IMR-90 (cell line): ENCODE measurements at regions not wholly inside any gene's neighbourhood (a gene's known extent, or its start where the extent isn't known, plus 50 kb on each side); places are given as distances from the start of the nearest gene placed in this dataset.
A peak's percentile ranks its signal among the peaks of the same experiment; 100 is the strongest.

Source experiments
- ATAC-seq: fragments of 200-7000 bp; cut with Tn5 transposase; 2 replicates; pipeline ENCODE4 v1.9.1; 2020; ENCODE audit warnings: low read depth, mild to moderate bottlenecking, moderate library complexity
- BruUV-seq: library from RNA; stranded (reverse); fragments of 400-500 nt; replicated peaks from 2 replicates; lab custom pipeline; 2021; lab: Mats Ljungman, UMichigan
- CTCF ChIA-PET: fragments of 300-600 bp; formaldehyde crosslinking; extraction: SDS; loops from one replicate; lab custom pipeline; 2021; ENCODE audit warnings: antibody characterized with exemption; lab: Yijun Ruan, JAX
- POLR2A ChIA-PET: fragments of 300-600 bp; sonication (Branson Sonifier 250); formaldehyde crosslinking; loops from one replicate; lab custom pipeline; 2022; ENCODE audit warnings: antibody characterized with exemption; ENCODE audit not compliant: unreplicated experiment; lab: Charles Lee
- DNase-seq: peaks from one replicate; pipeline ENCODE4 v3.0.0; 2013
- H2AFZ ChIP-seq: replicated peaks from 2 replicates; pipeline ENCODE3; 2013; ENCODE audit warnings: low read length, mild to moderate bottlenecking; ENCODE audit not compliant: poor library complexity
- H2AK5ac ChIP-seq: 2 replicates; pipeline ENCODE4 v1.6.1; 2013; ENCODE audit warnings: low read depth, low read length, inconsistent platforms
- H2AK9ac ChIP-seq: replicated peaks from 2 replicates; pipeline ENCODE3; 2013; ENCODE audit warnings: mild to moderate bottlenecking, low read depth, low read length, moderate library complexity; ENCODE audit not compliant: poor library complexity
- H2BK120ac ChIP-seq: 2 replicates; pipeline ENCODE4 v1.6.1; 2013; ENCODE audit warnings: low read depth, low read length, inconsistent platforms
- H2BK15ac ChIP-seq: 3 replicates; pipeline ENCODE4 v1.6.1; 2013; ENCODE audit warnings: low read depth, low read length, inconsistent platforms
- H2BK20ac ChIP-seq: 2 replicates; pipeline ENCODE4 v1.6.1; 2013; ENCODE audit warnings: low read depth, mild to moderate bottlenecking, inconsistent platforms, low read length, moderate library complexity
- H2BK5ac ChIP-seq: 2 replicates; pipeline ENCODE4 v1.6.1; 2013; ENCODE audit warnings: mild to moderate bottlenecking, low read depth, low read length, inconsistent platforms; ENCODE audit not compliant: poor library complexity, severe bottlenecking
- H3K14ac ChIP-seq: replicated peaks from 2 replicates; pipeline ENCODE4 v1.6.1; 2013; ENCODE audit warnings: low read depth, low read length, inconsistent platforms
- H3K18ac ChIP-seq: 2 replicates; pipeline ENCODE4 v1.6.1; 2013; ENCODE audit warnings: low read depth, low read length, control low read depth
- H3K23ac ChIP-seq: 2 replicates; pipeline ENCODE4 v1.6.1; 2013; ENCODE audit warnings: low read depth, low read length, inconsistent platforms
- H3K27ac ChIP-seq: 2 replicates; pipeline ENCODE4 v1.5.1; 2013; ENCODE audit warnings: mild to moderate bottlenecking, control low read depth, low read length; ENCODE audit not compliant: insufficient read depth
- H3K27me3 ChIP-seq: 2 replicates; pipeline ENCODE4 v1.6.1; 2013; ENCODE audit warnings: low read length; ENCODE audit not compliant: control insufficient read depth, insufficient read depth
- H3K36me3 ChIP-seq: 2 replicates; pipeline ENCODE4 v1.6.1; 2013; ENCODE audit warnings: low read length, mixed read lengths; ENCODE audit not compliant: control insufficient read depth, insufficient read depth
- H3K4ac ChIP-seq: 2 replicates; pipeline ENCODE4 v1.6.1; 2013; ENCODE audit warnings: low read depth, low read length, inconsistent platforms
- H3K4me1 ChIP-seq: 2 replicates; pipeline ENCODE4 v1.6.1; 2013; ENCODE audit warnings: low read length, mixed read lengths; ENCODE audit not compliant: control insufficient read depth, insufficient read depth
- H3K4me2 ChIP-seq: 2 replicates; pipeline ENCODE4 v1.6.1; 2013; ENCODE audit warnings: low read depth, mild to moderate bottlenecking, control low read depth, low read length, moderate library complexity
- H3K4me3 ChIP-seq: 2 replicates; pipeline ENCODE4 v1.5.1; 2013; ENCODE audit warnings: low read depth, mild to moderate bottlenecking, control low read depth, low read length, moderate library complexity; ENCODE audit not compliant: insufficient read depth
- H3K56ac ChIP-seq: 2 replicates; pipeline ENCODE4 v1.6.1; 2013; ENCODE audit warnings: low read length, inconsistent platforms; ENCODE audit not compliant: insufficient read depth; ENCODE audit errors: extremely low read depth
- H3K79me1 ChIP-seq, 2 experiments: 2 replicates each; pipeline ENCODE4 v1.6.1; 2013; ENCODE audit warnings: low read length in 2 of 2, inconsistent platforms in 1 of 2, low read depth in 1 of 2
- H3K9ac ChIP-seq: 2 replicates; pipeline ENCODE4 v1.6.1; 2013; ENCODE audit warnings: low read depth, low read length, control low read depth
- H3K9me1 ChIP-seq: 2 replicates; pipeline ENCODE4 v1.6.1; 2013; ENCODE audit warnings: low read length, inconsistent platforms; ENCODE audit not compliant: insufficient read depth
- H3K9me3 ChIP-seq: 2 replicates; pipeline ENCODE4 v1.6.1; 2013; ENCODE audit warnings: low read length; ENCODE audit not compliant: control insufficient read depth, insufficient read depth
- H4K20me1 ChIP-seq: 2 replicates; pipeline ENCODE4 v1.6.1; 2013; ENCODE audit warnings: low read length, inconsistent platforms; ENCODE audit not compliant: insufficient read depth
- H4K5ac ChIP-seq: 2 replicates; pipeline ENCODE4 v1.6.1; 2013; ENCODE audit warnings: mild to moderate bottlenecking, low read depth, low read length, control low read depth
- H4K8ac ChIP-seq, 2 experiments: 2 replicates each; pipeline ENCODE4 v1.6.1; 2013; ENCODE audit warnings: low read depth in 2 of 2, low read length in 2 of 2, control low read depth in 1 of 2, inconsistent platforms in 1 of 2
- H4K91ac ChIP-seq: 2 replicates; pipeline ENCODE4 v1.6.1; 2013; ENCODE audit warnings: low read depth, low read length, inconsistent platforms; ENCODE audit not compliant: insufficient read depth
- CHD1 ChIP-seq: IDR thresholded peaks from 2 replicates; pipeline ENCODE4 v1.6.1; 2012; ENCODE audit warnings: low read depth, low read length, improper control_type of control experiment
- MAFK ChIP-seq: IDR thresholded peaks from 2 replicates; pipeline ENCODE4 v1.6.1; 2012; ENCODE audit warnings: low read depth, low read length, improper control_type of control experiment
- MAZ ChIP-seq: IDR thresholded peaks from 2 replicates; pipeline ENCODE4 v1.6.1; 2012; ENCODE audit warnings: low read depth, mild to moderate bottlenecking, low read length, improper control_type of control experiment, moderate library complexity, borderline replicate concordance
- NFE2L2 ChIP-seq: fragments of 150-350 bp; IDR thresholded peaks from 2 replicates; pipeline ENCODE4 v1.6.1; 2016; ENCODE audit warnings: low read depth, mild to moderate bottlenecking, low read length
- dilution Hi-C: fragments of 300-500 bp; cut with HindIII; formaldehyde crosslinking; loops from one replicate; pipeline ENCODE4 v1.14.3; 2018; ENCODE audit warnings: low sequenced_read_pairs; ENCODE audit not compliant: unreplicated experiment
- in situ Hi-C: fragments of 300-500 bp; cut with MboI; formaldehyde crosslinking; loops from 3 replicates; pipeline ENCODE4 v1.14.3; 2019; ENCODE audit warnings: low sequenced_read_pairs, inconsistent platforms, mixed read lengths
- intact Hi-C: fragments of 100-400 bp; cut with micrococcal nuclease; formaldehyde crosslinking; loops from 2 replicates; pipeline ENCODE4 v1.10.0; 2022

- Histone ChIP-seq H3K9me3 (peaks cover 2% of the 10 kb centered on the region; the same call in 1 of the 2 replicates), H3K27ac (peak overlapping the region; percentile 63; the same call in 1 of the 2 replicates), H3K27me3 (no peaks in the 10 kb centered on the region), H3K4ac (peak overlapping the region; percentile 90), H4K8ac (peak overlapping the region; percentile 85 to 89; a peak in 3 of 4 replicates), H3K18ac (peak overlapping the region; percentile 86; the same call in 1 of the 2 replicates), H3K4me1 (peaks cover 9% of the 10 kb centered on the region), H3K4me2 (no peak overlapping the region), H3K9me1 (peaks cover 12% of the 10 kb centered on the region), H4K20me1 (no peaks in the 10 kb centered on the region), H3K36me3 (no peaks in the 10 kb centered on the region), H3K56ac (peak overlapping the region; percentile 40; the same call in 1 of the 2 replicates), H2BK5ac (peak overlapping the region; percentile 92), H2AK5ac (peak overlapping the region; percentile 89; the same call in 1 of the 2 replicates), H3K23ac (no peak overlapping the region; the same call in 1 of the 2 replicates), H2BK20ac (peak overlapping the region; percentile 97), H2BK120ac (peak overlapping the region; percentile 83), H2AK9ac (no peak overlapping the region), H3K14ac (peak overlapping the region; percentile 77; the same call in 1 of the 2 replicates), H4K5ac (peak overlapping the region; percentile 83; the same call in 1 of the 2 replicates), H3K79me1 (peaks cover 13 to 19% of the 10 kb centered on the region in 2 experiments), H3K9ac (no peak overlapping the region), H3K4me3 (no peak overlapping the region), H2AFZ (no peak overlapping the region), H2BK15ac (peak overlapping the region; percentile 96), H4K91ac (peak overlapping the region; percentile 80)
- dilution Hi-C loops (no loop called here), intact Hi-C loops (no loop called here), in situ Hi-C loops (no loop called here)
- no TSS peak for BruUV-seq
- peak; percentile 18; the same call in 1 of the 2 replicates for ATAC-seq
- ChIA-PET CTCF (no interaction called here), POLR2A (no interaction called here)
- peak; percentile 28 for DNase-seq
- TF ChIP-seq MAFK = peak; percentile 65; the same call in 1 of the 2 replicates
- no peak for TF ChIP-seq CHD1
- TF ChIP-seq MAZ = no peak
- TF ChIP-seq NFE2L2 = peak; percentile 70
These were observed 94.7 kb upstream of the TRIO start for GRCh38 chr5:14048434-14048833.
